Mesothelial cell of epicardium (in vitro differentiated cells): ENCODE measurements at regions not wholly inside any gene's neighbourhood (a gene's known extent, or its start where the extent isn't known, plus 50 kb on each side); places are given as distances from the start of the nearest gene placed in this dataset.

Source experiments
- DNase-seq, 2 experiments: peaks; one replicate each; pipeline ENCODE4 v3.0.0; 2021; ENCODE audit warnings: low spot score in 2 of 2; ENCODE audit not compliant: unreplicated experiment in 2 of 2
- H3K27ac Mint-ChIP-seq: 2 replicates; pipeline ENCODE4 v1.8.0; 2021; ENCODE audit warnings: mixed read lengths
- H3K27me3 Mint-ChIP-seq: 2 replicates; pipeline ENCODE4 v1.8.0; 2021; ENCODE audit warnings: low read depth, mixed read lengths
- H3K36me3 Mint-ChIP-seq: 2 replicates; pipeline ENCODE4 v1.8.0; 2021; ENCODE audit warnings: mixed read lengths
- H3K4me1 Mint-ChIP-seq: 2 replicates; pipeline ENCODE4 v1.8.0; 2021; ENCODE audit warnings: mixed read lengths
- H3K4me3 Mint-ChIP-seq: 2 replicates; pipeline ENCODE4 v1.8.0; 2021; ENCODE audit warnings: mild to moderate bottlenecking, moderate library complexity, mixed read lengths
- H3K9me3 Mint-ChIP-seq: 2 replicates; pipeline ENCODE4 v1.8.0; 2021; ENCODE audit warnings: mixed read lengths
- TF ChIP-seq, protein P1 (sequence below): fragments of 200-600 bp; sonication (generic); IDR thresholded peaks from one replicate; pipeline ENCODE4 v1.5.0; 2021; ENCODE audit warnings: antibody characterized with exemption; ENCODE audit not compliant: unreplicated experiment

DNA sequence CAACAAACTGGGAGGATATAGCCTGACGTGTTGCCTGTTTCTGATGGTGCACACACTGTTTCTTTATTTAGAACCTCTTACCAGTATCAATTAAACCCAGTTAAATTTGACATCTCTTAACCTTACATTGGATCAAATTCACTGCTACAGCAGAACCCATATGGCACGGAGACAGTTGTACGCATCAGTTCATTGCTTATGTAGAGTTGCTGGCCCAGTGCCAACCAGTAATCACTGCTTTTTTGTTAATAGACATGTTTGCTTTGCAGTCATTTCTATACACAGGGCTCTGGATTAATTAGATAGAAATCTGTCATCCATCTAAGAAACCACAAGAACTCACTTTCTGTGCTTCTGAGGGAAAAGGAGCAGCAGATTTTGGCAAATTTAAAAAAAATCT lies 154.0 kb downstream of the RWDD3 start:
- H3K27ac Mint-ChIP-seq, result no peak overlapping the region
- DNase-seq, result no peak
- TF ChIP-seq, protein P1, sequence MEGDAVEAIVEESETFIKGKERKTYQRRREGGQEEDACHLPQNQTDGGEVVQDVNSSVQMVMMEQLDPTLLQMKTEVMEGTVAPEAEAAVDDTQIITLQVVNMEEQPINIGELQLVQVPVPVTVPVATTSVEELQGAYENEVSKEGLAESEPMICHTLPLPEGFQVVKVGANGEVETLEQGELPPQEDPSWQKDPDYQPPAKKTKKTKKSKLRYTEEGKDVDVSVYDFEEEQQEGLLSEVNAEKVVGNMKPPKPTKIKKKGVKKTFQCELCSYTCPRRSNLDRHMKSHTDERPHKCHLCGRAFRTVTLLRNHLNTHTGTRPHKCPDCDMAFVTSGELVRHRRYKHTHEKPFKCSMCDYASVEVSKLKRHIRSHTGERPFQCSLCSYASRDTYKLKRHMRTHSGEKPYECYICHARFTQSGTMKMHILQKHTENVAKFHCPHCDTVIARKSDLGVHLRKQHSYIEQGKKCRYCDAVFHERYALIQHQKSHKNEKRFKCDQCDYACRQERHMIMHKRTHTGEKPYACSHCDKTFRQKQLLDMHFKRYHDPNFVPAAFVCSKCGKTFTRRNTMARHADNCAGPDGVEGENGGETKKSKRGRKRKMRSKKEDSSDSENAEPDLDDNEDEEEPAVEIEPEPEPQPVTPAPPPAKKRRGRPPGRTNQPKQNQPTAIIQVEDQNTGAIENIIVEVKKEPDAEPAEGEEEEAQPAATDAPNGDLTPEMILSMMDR, result no peak
- H3K27me3 Mint-ChIP-seq, result peaks cover 27% of the 10 kb centered on the region
- no peak overlapping the region for H3K4me3 Mint-ChIP-seq
- no peaks in the 10 kb centered on the region for H3K36me3 Mint-ChIP-seq
- H3K4me1 Mint-ChIP-seq, result no peaks in the 10 kb centered on the region
- H3K9me3 Mint-ChIP-seq, result no peaks in the 10 kb centered on the region

GRCh38 chr1:95393434-95393833 lies 159.4 kb downstream of the RWDD3 start:
- Mint-ChIP-seq H3K27me3 (peaks cover 14% of the 10 kb centered on the region), H3K9me3 (peaks cover 3% of the 10 kb centered on the region)

DNA sequence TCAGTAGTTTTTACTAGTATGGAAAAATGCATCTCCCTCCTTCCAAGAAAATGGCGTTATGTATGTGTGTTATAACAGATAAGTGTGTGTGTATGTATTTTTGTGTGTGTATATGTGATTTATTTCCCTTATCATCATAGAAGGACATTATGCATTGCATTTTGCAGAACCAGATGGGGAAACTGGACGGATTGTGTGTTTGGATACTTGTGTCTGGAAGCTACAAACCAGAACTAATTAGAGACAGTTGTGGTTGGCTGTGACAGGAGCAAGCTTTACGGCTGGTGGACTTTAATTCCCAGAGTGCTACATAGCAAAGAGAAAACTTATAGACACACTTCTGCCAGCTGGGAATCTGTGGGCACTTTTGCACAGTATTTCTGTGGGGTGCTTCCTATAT lies 162.5 kb downstream of the RWDD3 start:
- TF ChIP-seq, protein P1, result no peak
- Mint-ChIP-seq H3K9me3 (peaks cover 15% of the 10 kb centered on the region), H3K4me3 (no peak overlapping the region), H3K4me1 (no peaks in the 10 kb centered on the region), H3K36me3 (no peaks in the 10 kb centered on the region), H3K27me3 (peaks cover 2% of the 10 kb centered on the region), H3K27ac (no peak overlapping the region)
- no peak for DNase-seq

More at GRCh38 chr1:95393434-95393833, 159.4 kb downstream of the RWDD3 start:
- Mint-ChIP-seq H3K27ac (no peak overlapping the region), H3K4me3 (no peak overlapping the region), H3K4me1 (no peaks in the 10 kb centered on the region), H3K36me3 (no peaks in the 10 kb centered on the region)
- TF ChIP-seq, protein P1, result no peak
- DNase-seq, result no peak

- Mint-ChIP-seq H3K36me3 (no peaks in the 10 kb centered on the region), H3K27me3 (peaks cover 4% of the 10 kb centered on the region), H3K4me3 (no peak overlapping the region), H3K9me3 (peaks cover 28% of the 10 kb centered on the region), H3K27ac (no peak overlapping the region), H3K4me1 (peaks cover 11% of the 10 kb centered on the region)
- DNase-seq, result no peak
- TF ChIP-seq, protein P1, result no peak
Measured at GRCh38 chr1:95402780-95403179, 168.8 kb downstream of the RWDD3 start.

GRCh38 chr1:95406279-95406678 lies 172.3 kb downstream of the RWDD3 start:
- Mint-ChIP-seq H3K9me3 (peaks cover 17% of the 10 kb centered on the region), H3K4me3 (no peak overlapping the region), H3K36me3 (no peaks in the 10 kb centered on the region), H3K4me1 (peaks cover 15% of the 10 kb centered on the region), H3K27me3 (peaks cover 7% of the 10 kb centered on the region), H3K27ac (no peak overlapping the region)
- TF ChIP-seq, protein P1, result no peak
- no peak for DNase-seq
